HG03432 (cell line): ENCODE measurements at regions not wholly inside any gene's neighbourhood (a gene's known extent, or its start where the extent isn't known, plus 50 kb on each side); places are given as distances from the start of the nearest gene placed in this dataset.
"Not testable (repeated sequence)": the region's sequence is repeated elsewhere in the genome, so short reads cannot be mapped to it uniquely, and the experiment has no call there.

Experiments used
- ATAC-seq: cut with Tn5 transposase; IDR thresholded peaks from one replicate; pipeline ENCODE4 v1.9.1; 2021; ENCODE audit warnings: mild to moderate bottlenecking, moderate library complexity; ENCODE audit not compliant: unreplicated experiment

DNA sequence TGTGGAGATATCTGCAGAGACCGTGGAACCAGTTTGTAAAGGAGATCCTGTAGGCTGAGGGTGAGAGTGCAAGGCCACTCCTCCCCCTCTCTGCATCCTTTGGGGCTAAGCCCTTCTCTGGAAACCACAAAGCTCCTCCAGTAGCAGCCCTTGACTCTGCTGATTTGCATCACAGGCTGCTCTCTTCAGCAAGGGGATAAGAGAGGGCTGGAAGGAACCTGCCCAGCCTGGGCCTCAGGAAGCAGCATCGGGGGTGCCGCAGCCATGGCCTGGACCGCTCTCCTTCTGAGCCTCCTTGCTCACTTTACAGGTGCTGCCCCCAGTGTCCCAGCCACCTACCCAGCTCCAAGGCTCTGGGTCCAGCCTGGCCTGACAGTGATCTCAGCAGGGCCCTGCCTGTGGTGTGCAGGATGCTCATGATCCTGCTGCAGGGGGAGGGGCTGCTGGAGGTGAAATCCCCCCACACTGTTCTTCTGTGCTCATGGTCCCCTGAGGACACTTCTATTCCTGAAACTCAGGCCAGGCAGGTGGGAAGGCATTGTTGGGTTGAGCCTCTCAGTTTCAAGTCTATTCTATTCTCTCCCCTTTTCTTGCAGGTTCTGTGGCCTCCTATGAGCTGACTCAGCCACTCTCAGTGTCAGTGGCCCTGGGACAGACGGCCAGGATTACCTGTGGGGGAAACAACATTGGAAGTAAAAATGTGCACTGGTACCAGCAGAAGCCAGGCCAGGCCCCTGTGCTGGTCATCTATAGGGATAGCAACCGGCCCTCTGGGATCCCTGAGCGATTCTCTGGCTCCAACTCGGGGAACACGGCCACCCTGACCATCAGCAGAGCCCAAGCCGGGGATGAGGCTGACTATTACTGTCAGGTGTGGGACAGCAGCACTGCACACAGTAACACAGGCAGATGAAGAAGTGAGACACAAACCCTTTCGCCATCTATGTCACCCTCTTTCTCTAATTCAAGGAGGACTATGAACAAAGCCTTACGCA is 68.5 kb upstream of the IGLL5 start:
- ATAC-seq, result no peak

DNA sequence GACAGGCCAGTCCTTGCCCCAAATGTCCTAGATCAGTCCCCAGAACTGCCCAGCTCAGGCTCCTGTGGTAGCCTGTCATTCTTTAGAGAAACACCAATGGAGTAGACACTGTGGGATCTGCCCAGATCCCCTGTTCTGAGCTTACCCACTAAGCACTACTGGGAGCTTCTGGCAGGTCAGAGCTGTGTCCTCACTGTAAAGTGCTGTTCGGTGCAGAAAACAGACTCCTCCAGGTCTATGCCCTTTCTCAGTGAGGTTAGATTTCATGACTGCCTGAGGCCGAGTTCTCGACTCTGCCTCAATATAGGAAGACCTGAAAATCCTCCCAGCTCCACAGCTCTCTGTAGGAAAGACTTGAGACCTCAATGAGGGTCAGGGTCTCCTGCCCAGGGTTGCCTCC is 67.5 kb upstream of the IGLL5 start:
- ATAC-seq, result no peak

DNA sequence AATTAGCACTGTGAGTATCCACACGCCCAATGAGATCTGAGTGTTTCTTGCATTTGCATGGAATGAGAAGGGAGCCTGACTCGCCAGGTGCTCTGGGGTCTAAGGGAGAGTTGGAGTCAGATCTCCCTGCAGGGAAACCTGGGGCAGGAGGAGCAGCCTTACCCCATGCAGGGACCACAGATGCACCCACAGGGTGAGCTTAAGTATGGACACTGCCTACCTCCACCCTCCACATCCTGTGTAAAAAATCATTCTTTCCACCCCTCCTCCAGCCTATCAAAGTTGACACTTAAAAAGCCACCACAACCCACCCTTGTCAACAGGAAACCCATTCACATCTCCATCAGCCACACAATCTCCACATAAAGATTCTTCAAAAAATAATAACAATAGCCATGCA is 67.0 kb upstream of the IGLL5 start:
- ATAC-seq, result no peak

DNA sequence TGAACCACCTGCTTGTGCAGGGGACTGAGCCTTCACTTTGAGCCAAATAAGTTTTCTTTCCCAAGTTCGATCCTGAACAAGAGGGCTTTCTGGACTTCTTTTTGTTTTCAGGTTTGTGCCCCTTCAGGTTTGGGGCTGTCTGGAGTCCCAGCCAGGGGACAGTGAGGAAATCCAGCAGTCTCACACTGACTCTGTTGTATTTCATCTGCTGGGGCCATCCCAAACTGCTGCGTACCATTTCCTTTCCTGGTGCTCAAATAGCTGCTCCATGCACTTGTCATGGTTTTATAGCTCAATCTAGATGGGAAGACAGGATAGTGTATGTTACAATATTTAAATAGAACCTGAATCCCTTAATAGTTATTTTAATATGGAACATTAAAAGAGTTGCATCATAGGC is 66.3 kb upstream of the IGLL5 start:
- no peak for ATAC-seq

DNA sequence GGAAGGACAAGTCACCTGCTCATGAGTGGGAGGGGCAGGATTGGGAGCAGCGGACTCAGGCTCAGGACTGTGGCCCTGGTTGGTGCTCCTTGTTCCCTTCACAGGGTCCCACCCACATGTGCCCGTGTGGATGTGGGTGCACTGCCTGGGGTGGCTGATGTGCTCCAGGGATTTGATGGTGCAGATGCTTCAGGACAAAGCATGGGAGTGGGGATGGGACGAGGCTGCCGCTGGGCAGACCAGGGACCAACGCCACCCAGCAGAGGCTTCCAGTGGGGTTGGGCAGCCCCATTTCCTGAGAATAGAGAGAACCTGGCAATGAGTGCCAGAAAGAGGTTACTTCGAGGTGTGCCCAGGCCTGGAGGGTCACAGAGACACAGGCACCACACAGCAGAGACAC is 65.5 kb upstream of the IGLL5 start:
- ATAC-seq, result no peak

DNA sequence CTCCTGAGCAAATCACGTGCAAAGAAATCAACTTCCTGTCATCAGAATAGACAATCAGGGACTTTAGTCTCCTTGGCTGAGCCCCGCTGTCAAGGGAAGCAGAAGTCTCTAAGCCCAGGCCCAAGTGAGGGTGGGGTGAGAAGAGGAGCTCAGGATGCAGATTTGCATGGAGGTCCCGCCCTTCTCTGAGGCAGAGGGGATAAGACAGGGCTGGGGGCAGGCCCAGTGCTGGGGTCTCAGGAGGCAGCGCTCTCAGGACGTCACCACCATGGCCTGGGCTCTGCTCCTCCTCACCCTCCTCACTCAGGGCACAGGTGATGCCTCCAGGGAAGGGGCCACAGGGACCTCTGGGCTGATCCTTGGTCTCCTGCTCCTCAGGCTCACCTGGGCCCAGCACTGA is 65.1 kb upstream of the IGLL5 start:
- ATAC-seq, result not testable (repeated sequence)

DNA sequence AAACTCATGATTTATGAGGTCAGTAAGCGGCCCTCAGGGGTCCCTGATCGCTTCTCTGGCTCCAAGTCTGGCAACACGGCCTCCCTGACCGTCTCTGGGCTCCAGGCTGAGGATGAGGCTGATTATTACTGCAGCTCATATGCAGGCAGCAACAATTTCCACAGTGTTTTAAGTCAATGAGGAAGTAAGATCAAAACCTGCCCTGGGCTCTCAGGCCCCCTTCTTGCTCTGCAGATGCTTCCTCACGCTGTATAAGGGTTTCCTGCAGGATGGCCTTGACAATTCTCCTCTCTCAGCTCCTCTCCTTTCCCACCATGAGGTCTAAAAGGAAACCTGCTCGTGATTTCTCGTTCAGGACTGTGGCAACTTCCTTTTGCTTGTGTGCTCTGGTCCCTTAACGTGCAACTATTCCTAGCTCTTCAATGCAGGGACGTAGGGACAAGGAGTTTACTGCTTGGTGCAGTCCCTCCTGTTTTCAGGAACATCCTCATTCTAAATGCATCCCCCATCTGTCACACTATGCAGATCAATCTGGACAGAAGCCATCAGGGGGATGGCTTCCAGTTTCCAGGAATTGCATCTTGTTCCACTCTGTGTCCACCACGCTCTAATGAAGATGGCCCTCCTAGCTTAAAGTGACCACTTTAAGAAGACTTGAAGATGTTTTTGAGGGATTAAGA is 64.3 kb upstream of the IGLL5 start:
- ATAC-seq, result no peak

DNA sequence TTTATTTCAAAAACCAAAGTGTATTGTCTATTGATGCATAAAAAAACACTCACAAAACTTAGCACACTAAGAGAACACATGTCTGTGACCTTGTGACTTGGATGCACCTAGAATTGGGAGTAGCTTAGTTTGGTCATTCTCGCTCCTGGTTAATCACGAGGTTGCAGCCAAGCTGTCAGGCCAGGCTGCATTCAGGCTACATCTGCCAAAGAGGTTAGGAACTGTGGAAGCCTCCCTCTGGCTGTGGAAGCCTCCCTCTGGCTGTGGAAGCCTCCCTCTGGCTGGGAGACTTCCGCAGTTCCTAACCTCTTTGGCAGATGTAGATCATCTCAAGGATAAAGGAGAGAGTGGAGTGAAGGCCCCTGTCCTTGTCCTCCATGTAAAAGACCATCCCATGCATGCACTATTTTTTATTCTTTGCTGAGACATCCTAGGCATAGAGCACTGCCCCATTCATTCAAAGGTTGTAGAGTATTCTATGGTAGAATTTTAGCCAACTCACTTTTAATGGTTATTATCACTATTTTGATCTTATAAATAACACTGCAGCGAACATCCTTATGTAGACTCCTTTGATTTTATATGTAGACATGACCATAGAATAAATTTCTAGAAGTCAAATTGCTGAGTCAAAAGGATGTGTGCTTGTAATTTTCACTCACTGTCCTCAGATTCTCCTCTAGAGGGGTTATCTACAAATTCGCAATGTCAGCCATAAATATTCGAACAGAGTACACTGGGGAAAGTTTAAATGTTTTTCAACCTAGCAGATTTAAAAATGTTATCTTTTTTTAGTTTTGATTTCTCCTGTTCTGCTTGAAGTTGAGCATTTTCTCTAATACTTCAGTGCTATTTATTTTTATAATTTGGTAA is 63.0 kb upstream of the IGLL5 start:
- no peak for ATAC-seq

DNA sequence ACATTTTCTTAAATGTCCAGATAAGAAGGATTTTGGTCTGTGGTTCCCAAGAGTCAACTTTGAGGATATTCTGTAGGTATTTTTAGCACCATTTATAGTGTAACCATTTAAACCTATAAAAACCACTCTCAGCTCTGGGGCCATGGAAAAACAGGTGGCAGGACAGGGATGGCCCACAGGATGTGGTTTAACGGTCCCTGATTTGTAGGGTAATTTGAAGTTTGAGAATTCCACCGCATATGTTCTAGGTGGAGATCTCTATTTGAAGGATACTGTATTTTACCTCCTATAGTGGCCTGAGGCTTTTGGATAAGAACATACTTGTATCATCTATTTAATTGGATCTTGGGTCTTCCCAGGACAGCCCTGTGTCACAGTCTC is 62.4 kb upstream of the IGLL5 start:
- no peak for ATAC-seq

DNA sequence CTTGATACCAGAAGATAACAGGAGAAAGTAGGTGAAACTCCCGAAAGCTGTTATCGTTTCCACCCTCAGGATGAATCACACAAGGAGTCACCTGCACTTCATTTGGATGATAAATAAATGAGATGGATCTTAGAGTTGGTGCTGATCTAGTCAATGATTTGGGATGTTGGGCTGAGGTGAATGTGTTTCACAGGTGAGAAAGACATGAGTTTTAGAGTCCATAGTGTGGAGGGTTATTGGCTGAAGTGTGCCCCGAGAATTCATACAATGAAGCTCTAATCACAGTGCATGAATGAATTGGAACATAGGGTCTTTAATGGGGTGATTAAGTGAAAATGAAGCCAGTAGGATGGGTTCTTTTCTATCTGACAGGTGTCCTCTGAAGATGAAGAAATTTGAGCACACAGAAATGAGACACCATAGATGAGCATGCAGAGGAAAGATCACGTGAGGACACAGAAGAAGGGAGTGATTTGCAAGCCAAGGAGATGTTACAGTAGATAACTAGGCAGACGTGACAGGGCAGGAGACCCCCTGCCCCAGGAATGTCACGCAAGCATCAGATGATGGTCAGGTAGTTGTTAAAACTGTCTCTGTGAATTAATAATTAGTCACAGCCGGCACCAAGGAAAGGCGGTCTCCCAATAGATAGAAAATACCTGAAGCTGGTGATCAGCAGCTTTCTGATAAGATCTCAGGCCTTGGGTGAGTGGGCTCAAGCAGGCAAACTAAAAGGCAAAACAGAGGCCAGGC is 60.3 kb upstream of the IGLL5 start:
- no peak for ATAC-seq

DNA sequence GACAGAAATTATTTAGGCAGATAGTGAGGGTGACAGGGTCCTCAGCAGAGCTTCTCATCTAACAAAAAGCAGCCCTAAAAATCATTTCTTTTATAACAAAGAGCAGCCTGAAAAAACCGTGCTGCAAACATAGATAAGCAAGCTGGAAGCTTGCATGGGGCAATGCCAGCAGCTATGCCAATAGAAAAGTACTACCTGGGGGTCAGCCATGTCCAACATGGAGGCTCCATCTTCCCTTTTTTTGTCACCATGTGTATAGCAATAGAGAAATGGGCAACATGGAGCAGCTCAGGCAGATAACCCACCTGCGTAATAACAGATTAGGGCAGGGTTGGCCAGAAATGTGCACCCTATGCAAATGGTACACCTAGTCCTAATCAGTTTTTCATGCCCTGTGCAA is 57.4 kb upstream of the IGLL5 start:
- no peak for ATAC-seq

DNA sequence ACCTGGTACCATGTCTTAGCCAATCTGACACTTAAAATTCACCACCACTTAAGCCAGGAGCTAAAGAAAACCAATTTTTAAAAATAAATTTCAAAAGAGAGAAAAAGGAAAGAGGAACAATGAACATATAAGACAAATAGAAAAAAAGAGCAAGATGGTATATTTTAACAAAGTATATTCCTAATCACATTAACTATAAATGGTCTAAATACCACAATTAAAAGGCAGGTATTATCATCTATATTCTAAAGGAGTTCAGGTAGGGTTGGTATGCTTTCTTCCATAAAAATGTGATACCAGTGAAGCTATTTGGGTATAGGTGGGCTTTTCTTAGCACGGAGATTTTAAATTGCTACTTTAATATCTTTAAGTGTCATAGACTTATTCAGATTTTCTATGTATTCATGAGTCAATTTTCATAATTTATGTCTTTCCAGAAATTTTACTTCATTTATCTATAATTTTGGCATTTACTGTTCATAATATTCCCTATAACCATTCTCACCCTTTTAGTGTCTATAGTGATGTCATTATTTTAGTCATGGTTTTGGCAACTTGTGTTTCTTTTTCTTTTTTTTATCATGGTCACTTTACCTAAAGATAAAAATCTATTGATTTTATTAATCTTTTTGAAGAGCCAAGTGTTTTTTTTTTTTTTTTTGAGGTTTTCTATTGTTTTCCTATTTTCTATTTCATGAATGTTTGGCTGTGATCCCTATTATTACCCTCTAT is 56.5 kb upstream of the IGLL5 start:
- no peak for ATAC-seq

DNA sequence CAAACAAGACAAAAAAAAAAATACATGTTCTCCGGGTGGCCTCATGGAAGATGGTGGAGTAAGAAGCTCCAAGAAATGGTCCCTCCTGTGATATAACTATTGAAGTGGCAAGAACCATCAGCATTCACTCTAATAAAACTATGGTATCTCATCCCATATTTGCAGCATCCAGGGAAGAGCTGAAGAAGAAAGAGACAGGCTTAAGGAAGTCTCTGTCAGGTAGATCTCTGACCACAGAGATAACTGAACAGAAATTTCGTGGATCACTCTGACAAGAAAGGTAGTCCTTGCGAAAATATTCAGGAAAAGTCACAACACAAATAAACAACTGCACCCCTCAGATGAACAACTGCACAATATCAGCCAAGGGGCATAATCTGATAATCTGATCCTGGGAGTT is 54.6 kb upstream of the IGLL5 start:
- ATAC-seq, result no peak

DNA sequence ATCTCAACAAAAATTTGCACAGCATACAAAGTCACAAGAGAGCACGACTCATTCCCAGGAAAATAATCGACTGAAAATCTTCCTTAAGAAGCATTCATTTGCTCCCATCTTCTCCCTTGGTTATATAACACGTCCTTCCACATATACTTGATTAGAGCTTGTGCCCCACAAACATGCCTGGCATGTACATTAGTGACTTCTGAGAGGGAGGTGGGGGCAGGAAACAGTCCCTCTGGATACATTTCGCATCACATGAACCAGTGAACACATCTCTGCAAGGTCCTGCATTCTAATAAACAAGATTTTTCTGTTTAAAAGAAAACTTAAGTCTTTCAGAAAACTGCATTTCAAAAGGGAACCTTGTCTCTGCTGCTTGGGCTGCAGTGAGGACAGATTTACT is 54.1 kb upstream of the IGLL5 start:
- no peak for ATAC-seq

DNA sequence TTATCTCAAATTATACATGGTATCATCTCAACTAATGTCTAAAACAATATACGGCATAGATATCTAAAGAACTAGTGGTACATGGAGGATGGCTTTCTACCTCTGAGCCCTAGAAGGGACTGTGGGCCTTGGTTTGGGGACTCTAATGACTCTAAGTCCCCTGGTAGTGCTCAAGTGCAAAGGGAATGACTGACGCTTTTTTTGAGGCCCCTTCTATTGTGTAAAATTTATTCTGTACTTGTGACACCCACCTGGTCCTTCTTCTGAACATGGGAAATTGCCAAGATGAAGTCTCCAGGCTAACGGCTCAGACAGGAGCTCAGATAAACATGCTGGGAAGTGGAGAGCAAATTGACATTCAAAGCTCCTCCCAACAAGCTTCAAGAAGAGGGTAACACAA is 53.4 kb upstream of the IGLL5 start:
- ATAC-seq, result no peak

DNA sequence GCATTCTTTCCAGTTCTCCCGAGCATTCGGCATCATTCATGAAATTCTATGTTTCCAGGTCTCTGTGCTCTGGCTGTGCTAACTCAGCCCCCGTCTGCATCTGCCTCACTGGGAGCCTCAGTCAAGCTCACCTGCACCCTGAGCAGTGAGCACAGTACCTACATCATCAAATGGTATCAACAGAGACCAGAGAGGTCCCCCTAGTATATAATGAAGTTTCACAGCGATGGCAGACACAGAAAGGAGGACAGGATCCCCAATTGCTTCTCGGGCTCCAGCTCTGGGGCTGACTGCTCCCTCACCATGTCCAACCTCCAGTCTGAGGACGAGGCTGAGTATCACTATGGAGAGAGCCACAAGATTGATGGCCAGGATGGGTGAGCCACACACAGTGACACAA is 52.8 kb upstream of the IGLL5 start:
- no peak for ATAC-seq

DNA sequence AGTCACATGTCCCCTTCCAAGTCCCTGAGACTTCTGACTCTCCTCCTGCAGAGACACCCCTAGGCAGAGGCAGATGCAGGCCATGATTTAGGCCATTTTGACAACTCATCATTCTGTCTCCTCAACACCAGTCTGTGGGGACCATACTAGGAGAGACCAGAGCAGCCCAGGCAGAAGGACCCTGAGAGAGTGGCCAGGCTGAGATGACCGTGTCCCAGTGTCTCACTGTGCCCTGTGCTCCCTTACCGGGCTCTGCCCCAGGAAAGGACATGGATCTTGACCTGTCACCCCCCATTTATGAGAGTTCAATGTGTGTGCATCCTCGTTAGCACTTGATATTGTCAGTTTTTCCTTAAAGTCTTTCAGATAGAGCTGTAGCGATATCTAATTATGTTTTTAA is 52.4 kb upstream of the IGLL5 start:
- ATAC-seq, result no peak

DNA sequence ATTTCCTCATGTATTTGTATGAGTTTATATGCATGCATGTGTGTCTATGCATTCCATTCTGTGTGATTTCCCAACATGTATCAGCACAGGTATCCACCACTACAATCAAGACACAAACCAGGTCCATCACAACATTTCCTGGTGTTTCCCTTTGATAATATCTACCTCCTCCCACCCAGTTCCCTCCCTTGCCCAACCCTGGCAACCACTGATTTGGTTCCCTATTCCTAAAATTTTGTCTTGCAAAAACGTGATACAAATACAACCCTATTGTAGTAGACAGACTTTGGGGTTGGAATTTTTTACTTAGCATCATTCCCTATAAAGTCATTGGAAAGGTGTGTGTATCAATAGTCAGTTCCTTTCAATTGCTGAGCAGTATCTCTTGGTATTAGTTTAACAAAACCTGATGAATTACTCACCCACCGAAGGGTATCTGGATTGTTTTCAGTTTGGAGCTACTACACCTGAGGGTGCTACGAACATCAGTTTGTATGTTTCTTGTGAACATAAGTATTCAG is 51.8 kb upstream of the IGLL5 start:
- ATAC-seq, result no peak

DNA sequence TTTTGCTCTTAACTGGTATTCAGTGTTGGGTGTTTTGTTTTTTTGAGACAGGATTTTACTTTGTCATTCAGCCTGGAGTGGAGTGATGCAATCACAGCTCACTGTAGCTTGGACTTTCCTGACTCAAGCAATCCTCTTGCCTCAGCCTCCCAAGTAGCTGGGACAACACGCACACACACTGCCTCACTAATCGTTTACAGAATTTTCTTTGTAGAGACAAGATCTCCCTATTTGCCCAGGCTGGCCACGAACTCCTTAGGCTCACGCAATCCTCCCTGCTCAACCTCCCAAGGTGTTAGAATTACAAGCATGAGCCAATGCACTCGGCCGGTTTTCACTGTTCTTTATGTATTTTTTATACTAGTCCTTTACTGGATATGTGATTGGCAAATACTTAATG is 51.0 kb upstream of the IGLL5 start:
- ATAC-seq, result no peak
